K562 (cell line): ENCODE measurements at regions not wholly inside any gene's neighbourhood (a gene's known extent, or its start where the extent isn't known, plus 50 kb on each side); places are given as distances from the start of the nearest gene placed in this dataset.

Experiments used
- CBFA2T3 ChIP-seq: fragments of 450-650 bp; IDR thresholded peaks from 2 replicates; pipeline ENCODE4 v1.6.1; 2017
- CCNT2 ChIP-seq: IDR thresholded peaks from 2 replicates; pipeline ENCODE4 v1.6.1; 2011; ENCODE audit warnings: borderline replicate concordance, low read depth, mild to moderate bottlenecking, moderate library complexity, mixed read lengths, low read length; ENCODE audit not compliant: insufficient read length; ENCODE audit errors: extremely low read depth
- CHD1 ChIP-seq: fragments of 200-600 bp; sonication (generic); IDR thresholded peaks from one replicate; pipeline ENCODE4 v1.6.1; 2012; ENCODE audit warnings: mild to moderate bottlenecking, moderate library complexity, low read length, inconsistent platforms
- CTCFL ChIP-seq: IDR thresholded peaks from 2 replicates; pipeline ENCODE4 v1.6.1; 2011; ENCODE audit warnings: borderline replicate concordance, low read depth, mild to moderate bottlenecking, moderate library complexity, low read length; ENCODE audit not compliant: insufficient read depth, poor library complexity, severe bottlenecking
- CXXC5 ChIP-seq: fragments of 250-450 bp; sonication (Bioruptor Pico); IDR thresholded peaks from 2 replicates; pipeline ENCODE4 v1.8.0; 2022; ENCODE audit warnings: inconsistent platforms, mild to moderate bottlenecking, moderate library complexity
- GABPB1 ChIP-seq: sonication (generic); formaldehyde crosslinking; IDR thresholded peaks from 2 replicates; pipeline ENCODE4 v1.8.0; 2022; ENCODE audit warnings: mild to moderate bottlenecking, missing genetic modification reagents
- JUN ChIP-seq, 2 experiments: sonication (generic) in 1 of 2; formaldehyde crosslinking in 1 of 2; IDR thresholded peaks; 2 replicates each; pipeline versions ENCODE4 v1.6.1 to v1.8.0; 2012 to 2022; ENCODE audit warnings: borderline replicate concordance in 2 of 2, mild to moderate bottlenecking in 2 of 2, improper control_type of control experiment in 1 of 2, low read depth in 1 of 2, low read length in 1 of 2, missing genetic modification reagents in 1 of 2
- JUND ChIP-seq, 2 experiments: IDR thresholded peaks; 2 replicates in 1 of 2; 3 replicates in 1 of 2; pipeline ENCODE4 v1.6.1; 2011; ENCODE audit warnings: borderline replicate concordance in 2 of 2, low read depth in 2 of 2, low read length in 2 of 2, improper control_type of control experiment in 1 of 2, missing biosample characterization in 1 of 2, missing genetic modification characterization in 1 of 2, missing genetic modification reagents in 1 of 2
- MCM2 ChIP-seq: fragments of 450-650 bp; IDR thresholded peaks from 2 replicates; pipeline ENCODE4 v1.6.1; 2017; ENCODE audit warnings: low read depth, mild to moderate bottlenecking
- NFIC ChIP-seq: fragments of 450-650 bp; IDR thresholded peaks from 2 replicates; pipeline ENCODE4 v1.6.1; 2017; ENCODE audit warnings: mild to moderate bottlenecking, inconsistent platforms
- OTX1 ChIP-seq: fragments of 450-650 bp; formaldehyde crosslinking; IDR thresholded peaks from 2 replicates; pipeline ENCODE4 v1.4.0; 2022; ENCODE audit warnings: mild to moderate bottlenecking
- SAFB ChIP-seq: fragments of 200-400 bp; formaldehyde crosslinking; IDR thresholded peaks from 2 replicates; pipeline ENCODE4 v1.6.1; 2017; ENCODE audit warnings: low read depth, low read length, borderline replicate concordance
- ZBTB1 ChIP-seq: sonication (generic); formaldehyde crosslinking; IDR thresholded peaks from 2 replicates; pipeline ENCODE4 v1.8.1; 2023; ENCODE audit warnings: missing genetic modification reagents, low read depth, mild to moderate bottlenecking, borderline replicate concordance
- ZBTB11 ChIP-seq, 3 experiments: fragments of 200-800 bp in 1 of 3; fragments of 250-450 bp in 1 of 3; fragments of 450-650 bp in 1 of 3; sonication (Bioruptor Pico) in 1 of 3; sonication (Bioruptor generic) in 1 of 3; formaldehyde crosslinking in 1 of 3; IDR thresholded peaks; 2 replicates each; pipeline versions ENCODE4 v1.6.1 to v1.8.0; 2016 to 2022; ENCODE audit warnings: mild to moderate bottlenecking in 2 of 3, missing genetic modification characterization in 2 of 3, missing compliant biosample characterization in 1 of 3, moderate library complexity in 1 of 3
- ZNF134 ChIP-seq: fragments of 250-450 bp; sonication (Bioruptor Pico); conservative IDR thresholded peaks from 2 replicates; pipeline ENCODE4 v1.4.0; 2020
- ZNF766 ChIP-seq: fragments of 200-800 bp; sonication (Bioruptor generic); conservative IDR thresholded peaks from 2 replicates; pipeline ENCODE4 v1.6.1; 2016; ENCODE audit warnings: missing genetic modification characterization, missing compliant biosample characterization

GRCh38 chr2:240250985-240251847 lies 110.8 kb upstream of the OTOS start (continued):
- TF ChIP-seq JUND (IDR thresholded peaks at IDR 0.05; ENCODE audit: borderline replicate concordance, low read depth, low read length), result peak; percentile 96
- peak; percentile 91; the same call in 2 of the 3 replicates for TF ChIP-seq JUND (tag; IDR thresholded peaks at IDR 0.05; ENCODE audit: borderline replicate concordance, low read depth, low read length)
- 0 out of 2 replicates have a peak, but pooled peaks have one; percentile 20 for TF ChIP-seq ZNF766 (CRISPR knock-in tag)
- no peak for TF ChIP-seq CHD1
- TF ChIP-seq SAFB, result peak; percentile 63; the same call in 1 of the 2 replicates
- TF ChIP-seq ZBTB11 (CRISPR knock-in tag; IDR thresholded peaks at IDR 0.05), result 0 out of 6 replicates have a peak, but pooled peaks of 1 of the 3 experiments have one; percentile 48
- TF ChIP-seq ZBTB1 (CRISPR knock-in tag), result no peak
- TF ChIP-seq CTCFL, result no peak
- TF ChIP-seq ZNF134 (CRISPR knock-in tag), result no peak
- TF ChIP-seq OTX1 (CRISPR knock-in tag), result no peak
- TF ChIP-seq JUN (IDR thresholded peaks at IDR 0.05; ENCODE audit: borderline replicate concordance, low read depth, low read length), result peak; percentile 88
- 0 out of 2 replicates have a peak, but pooled peaks have one; percentile 58 for TF ChIP-seq JUN (CRISPR knock-in tag; IDR thresholded peaks at IDR 0.05; ENCODE audit: borderline replicate concordance)
- TF ChIP-seq NFIC, result peak; percentile 79
- 0 out of 2 replicates have a peak, but pooled peaks have one; percentile 20 for TF ChIP-seq GABPB1 (CRISPR knock-in tag)
- 0 out of 2 replicates have a peak, but pooled peaks have one; percentile 25 for TF ChIP-seq CXXC5 (CRISPR knock-in tag)
- TF ChIP-seq CBFA2T3, result peak; percentile 15; the same call in 1 of the 2 replicates
- no peak for TF ChIP-seq MCM2
- TF ChIP-seq CCNT2, result peak; percentile 46
